ENCODE measurements at regions not wholly inside any gene's neighbourhood (a gene's known extent, or its start where the extent isn't known, plus 50 kb on each side); places are given as distances from the start of the nearest gene placed in this dataset.
"Not testable (repeated sequence)": the region's sequence is repeated elsewhere in the genome, so short reads cannot be mapped to it uniquely, and the experiment has no call there.

GRCh38 chr3:75241226-75241962, 422.7 kb upstream of the FRG2C start:
- not testable (repeated sequence) for H3K4me3 ChIP-seq (ENCODE audit: low read depth, low read length)

GRCh38 chr3:75242012-75242735, 422.0 kb upstream of the FRG2C start:
- no peak overlapping the region for H3K4me3 ChIP-seq (ENCODE audit: low read depth, low read length)

- H3K4me3 ChIP-seq (ENCODE audit: low read depth, low read length): no peak overlapping the region
Observed at GRCh38 chr3:75248974-75249373, 415.2 kb upstream of the FRG2C start.

- no peak overlapping the region for H3K4me3 ChIP-seq (ENCODE audit: low read depth, low read length)
Observed at GRCh38 chr3:75254685-75255084, 409.4 kb upstream of the FRG2C start.

GRCh38 chr3:75258825-75259683, 405.1 kb upstream of the FRG2C start:
- not testable (repeated sequence) for H3K4me3 ChIP-seq (ENCODE audit: low read depth, low read length)

GRCh38 chr3:75260975-75261374, 403.2 kb upstream of the FRG2C start:
- H3K4me3 ChIP-seq (ENCODE audit: low read depth, low read length): not testable (repeated sequence)

GRCh38 chr3:75262661-75263060, 401.5 kb upstream of the FRG2C start:
- H3K4me3 ChIP-seq (ENCODE audit: low read depth, low read length): no peak overlapping the region

- H3K4me3 ChIP-seq (ENCODE audit: low read depth, low read length): no peak overlapping the region
Observed at GRCh38 chr3:75265897-75266296, 398.2 kb upstream of the FRG2C start.

GRCh38 chr3:75268576-75268975, 395.6 kb upstream of the FRG2C start:
- not testable (repeated sequence) for H3K4me3 ChIP-seq (ENCODE audit: low read depth, low read length)

- not testable (repeated sequence) for H3K4me3 ChIP-seq (ENCODE audit: low read depth, low read length)
Observed at GRCh38 chr3:75272237-75272636, 391.9 kb upstream of the FRG2C start.

- no peak overlapping the region for H3K4me3 ChIP-seq (ENCODE audit: low read depth, low read length)
Observed at GRCh38 chr3:75272691-75273090, 391.4 kb upstream of the FRG2C start.

- not testable (repeated sequence) for H3K4me3 ChIP-seq (ENCODE audit: low read depth, low read length)
Observed at GRCh38 chr3:75285531-75286148, 378.5 kb upstream of the FRG2C start.

- not testable (repeated sequence) for H3K4me3 ChIP-seq (ENCODE audit: low read depth, low read length)
Observed at GRCh38 chr3:75288972-75289574, 375.1 kb upstream of the FRG2C start.

- no peak overlapping the region for H3K4me3 ChIP-seq (ENCODE audit: low read depth, low read length)
Observed at GRCh38 chr3:75294124-75294523, 370.0 kb upstream of the FRG2C start.

- no peak overlapping the region for H3K4me3 ChIP-seq (ENCODE audit: low read depth, low read length)
Observed at GRCh38 chr3:75295013-75295412, 369.1 kb upstream of the FRG2C start.

- no peak overlapping the region for H3K4me3 ChIP-seq (ENCODE audit: low read depth, low read length)
Observed at GRCh38 chr3:75296858-75297257, 367.3 kb upstream of the FRG2C start.

GRCh38 chr3:75300606-75301005, 363.5 kb upstream of the FRG2C start:
- H3K4me3 ChIP-seq (ENCODE audit: low read depth, low read length): no peak overlapping the region

- H3K4me3 ChIP-seq (ENCODE audit: low read depth, low read length): not testable (repeated sequence)
Observed at GRCh38 chr3:75301050-75301449, 363.1 kb upstream of the FRG2C start.

GRCh38 chr3:75303741-75304140, 360.4 kb upstream of the FRG2C start:
- H3K4me3 ChIP-seq (ENCODE audit: low read depth, low read length): no peak overlapping the region

GRCh38 chr3:75305901-75306300, 358.2 kb upstream of the FRG2C start:
- H3K4me3 ChIP-seq (ENCODE audit: low read depth, low read length): no peak overlapping the region

GRCh38 chr3:75311306-75311705, 352.8 kb upstream of the FRG2C start:
- not testable (repeated sequence) for H3K4me3 ChIP-seq (ENCODE audit: low read depth, low read length)
